Type B pancreatic cell (in vitro differentiated cells): ENCODE measurements at regions not wholly inside any gene's neighbourhood (a gene's known extent, or its start where the extent isn't known, plus 50 kb on each side); places are given as distances from the start of the nearest gene placed in this dataset.

ENCODE experiments used
- DNase-seq: peaks from one replicate; pipeline ENCODE4 v3.0.0; 2021; ENCODE audit warnings: mixed read lengths; ENCODE audit not compliant: unreplicated experiment; ENCODE audit errors: extremely low spot score
- H3K27ac Mint-ChIP-seq: 2 replicates; pipeline ENCODE4 v1.8.0; 2021; ENCODE audit warnings: mild to moderate bottlenecking, mixed read lengths
- H3K27me3 Mint-ChIP-seq: 2 replicates; pipeline ENCODE4 v1.8.0; 2021; ENCODE audit warnings: mixed read lengths
- H3K36me3 Mint-ChIP-seq: 2 replicates; pipeline ENCODE4 v1.8.0; 2021; ENCODE audit warnings: mixed read lengths
- H3K4me1 Mint-ChIP-seq: one replicate; pipeline ENCODE4 v1.8.0; 2021; ENCODE audit warnings: mixed read lengths; ENCODE audit not compliant: unreplicated experiment
- H3K4me3 Mint-ChIP-seq: 2 replicates; pipeline ENCODE4 v1.8.0; 2021; ENCODE audit warnings: mild to moderate bottlenecking, mixed read lengths
- H3K9me3 Mint-ChIP-seq: 2 replicates; pipeline ENCODE4 v1.8.0; 2021; ENCODE audit warnings: mixed read lengths
- CTCF ChIP-seq: fragments of 200-600 bp; sonication (generic); conservative IDR thresholded peaks from 2 replicates; pipeline ENCODE4 v1.5.0; 2021; ENCODE audit warnings: antibody characterized with exemption, mild to moderate bottlenecking

- H3K27me3 Mint-ChIP-seq = no peaks in the 10 kb centered on the region
- no peak overlapping the region for H3K27ac Mint-ChIP-seq
- DNase-seq = no peak
- peaks cover 10% of the 10 kb centered on the region for H3K9me3 Mint-ChIP-seq
- H3K4me3 Mint-ChIP-seq = no peak overlapping the region
- H3K36me3 Mint-ChIP-seq = peaks cover 3% of the 10 kb centered on the region
- no peak for TF ChIP-seq CTCF
- H3K4me1 Mint-ChIP-seq = peaks cover 9% of the 10 kb centered on the region
These were observed 930.8 kb downstream of the BCL11B start for GRCh38 chr14:98341211-98341610.

GRCh38 chr14:98345161-98345560 lies 926.8 kb downstream of the BCL11B start:
- Mint-ChIP-seq H3K4me1 (peaks cover 28% of the 10 kb centered on the region), H3K4me3 (no peak overlapping the region), H3K27ac (no peak overlapping the region), H3K27me3 (no peaks in the 10 kb centered on the region), H3K9me3 (peaks cover 10% of the 10 kb centered on the region), H3K36me3 (peaks cover 3% of the 10 kb centered on the region)
- no peak for TF ChIP-seq CTCF
- DNase-seq = no peak

GRCh38 chr14:98347686-98348085 lies 924.3 kb downstream of the BCL11B start:
- peaks cover 33% of the 10 kb centered on the region for H3K4me1 Mint-ChIP-seq
- no peak for TF ChIP-seq CTCF
- peaks cover 2% of the 10 kb centered on the region for H3K27me3 Mint-ChIP-seq
- H3K36me3 Mint-ChIP-seq = no peaks in the 10 kb centered on the region
- H3K9me3 Mint-ChIP-seq = no peaks in the 10 kb centered on the region
- no peak for DNase-seq
- no peak overlapping the region for H3K4me3 Mint-ChIP-seq
- no peak overlapping the region for H3K27ac Mint-ChIP-seq

GRCh38 chr14:98348505-98348904 lies 923.5 kb downstream of the BCL11B start:
- no peak for DNase-seq

GRCh38 chr14:98350213-98350612 lies 921.8 kb downstream of the BCL11B start:
- Mint-ChIP-seq H3K27ac (no peak overlapping the region), H3K4me1 (peaks cover 26% of the 10 kb centered on the region), H3K9me3 (no peaks in the 10 kb centered on the region), H3K4me3 (no peak overlapping the region), H3K27me3 (peaks cover 5% of the 10 kb centered on the region), H3K36me3 (no peaks in the 10 kb centered on the region)
- DNase-seq = no peak
- no peak for TF ChIP-seq CTCF

More at GRCh38 chr14:98348505-98348904, 923.5 kb downstream of the BCL11B start:
- H3K36me3 Mint-ChIP-seq = no peaks in the 10 kb centered on the region
- peaks cover 5% of the 10 kb centered on the region for H3K27me3 Mint-ChIP-seq
- no peak for TF ChIP-seq CTCF
- H3K4me1 Mint-ChIP-seq = peaks cover 33% of the 10 kb centered on the region
- no peak overlapping the region for H3K27ac Mint-ChIP-seq
- no peaks in the 10 kb centered on the region for H3K9me3 Mint-ChIP-seq
- no peak overlapping the region for H3K4me3 Mint-ChIP-seq

- no peak overlapping the region for H3K27ac Mint-ChIP-seq
- peaks cover 4% of the 10 kb centered on the region for H3K36me3 Mint-ChIP-seq
- peaks cover 6% of the 10 kb centered on the region for H3K27me3 Mint-ChIP-seq
- H3K4me1 Mint-ChIP-seq = peaks cover 3% of the 10 kb centered on the region
- no peak for TF ChIP-seq CTCF
- H3K9me3 Mint-ChIP-seq = peaks cover 4% of the 10 kb centered on the region
- DNase-seq = no peak
- no peak overlapping the region for H3K4me3 Mint-ChIP-seq
These were observed 907.0 kb downstream of the BCL11B start for GRCh38 chr14:98364961-98365360.
